NB4 (cell line): ENCODE measurements at regions not wholly inside any gene's neighbourhood (a gene's known extent, or its start where the extent isn't known, plus 50 kb on each side); places are given as distances from the start of the nearest gene placed in this dataset.

Experiments used
- DNase-seq: peaks from one replicate; pipeline ENCODE4 v3.0.0; 2010; ENCODE audit warnings: low read depth
- H3K4me3 ChIP-seq: one replicate; pipeline ENCODE4 v1.5.1; 2011; ENCODE audit warnings: mild to moderate bottlenecking, low read depth, low read length, moderate library complexity
- MYC ChIP-seq: IDR thresholded peaks from 2 replicates; pipeline ENCODE4 v1.6.1; 2011; ENCODE audit warnings: low read depth, low read length
- POLR2A ChIP-seq: IDR thresholded peaks from 2 replicates; pipeline ENCODE4 v1.6.1; 2011; ENCODE audit warnings: mild to moderate bottlenecking; ENCODE audit not compliant: insufficient read length; ENCODE audit errors: extremely low read depth
- TF ChIP-seq, protein P1 (sequence below): IDR thresholded peaks from one replicate; pipeline ENCODE4 v1.5.1; 2012; ENCODE audit warnings: low read depth, low read length
- TF ChIP-seq, protein P2 (sequence below): IDR thresholded peaks from 2 replicates; pipeline ENCODE4 v1.6.1; 2011; ENCODE audit warnings: low read depth, low read length

DNA sequence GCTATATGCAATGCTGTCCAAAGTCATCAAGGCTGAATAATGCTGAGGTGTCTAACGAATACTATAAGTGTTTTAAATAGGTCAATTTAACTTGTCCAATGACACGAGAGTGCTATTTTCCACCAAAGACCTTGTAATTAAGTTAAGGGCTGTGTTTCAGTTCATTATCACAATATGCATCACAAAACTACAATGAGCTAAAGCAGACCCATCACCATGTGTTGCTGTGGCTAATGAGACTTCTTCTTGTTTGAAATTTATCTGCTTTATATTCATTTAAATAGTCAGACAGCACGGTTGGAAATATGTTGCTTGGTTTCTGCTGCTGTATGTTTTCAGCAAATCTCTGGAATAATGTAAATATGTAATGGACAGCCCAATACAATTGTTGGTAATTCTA is 292.5 kb upstream of the VSTM2A start:
- TF ChIP-seq, protein P1, sequence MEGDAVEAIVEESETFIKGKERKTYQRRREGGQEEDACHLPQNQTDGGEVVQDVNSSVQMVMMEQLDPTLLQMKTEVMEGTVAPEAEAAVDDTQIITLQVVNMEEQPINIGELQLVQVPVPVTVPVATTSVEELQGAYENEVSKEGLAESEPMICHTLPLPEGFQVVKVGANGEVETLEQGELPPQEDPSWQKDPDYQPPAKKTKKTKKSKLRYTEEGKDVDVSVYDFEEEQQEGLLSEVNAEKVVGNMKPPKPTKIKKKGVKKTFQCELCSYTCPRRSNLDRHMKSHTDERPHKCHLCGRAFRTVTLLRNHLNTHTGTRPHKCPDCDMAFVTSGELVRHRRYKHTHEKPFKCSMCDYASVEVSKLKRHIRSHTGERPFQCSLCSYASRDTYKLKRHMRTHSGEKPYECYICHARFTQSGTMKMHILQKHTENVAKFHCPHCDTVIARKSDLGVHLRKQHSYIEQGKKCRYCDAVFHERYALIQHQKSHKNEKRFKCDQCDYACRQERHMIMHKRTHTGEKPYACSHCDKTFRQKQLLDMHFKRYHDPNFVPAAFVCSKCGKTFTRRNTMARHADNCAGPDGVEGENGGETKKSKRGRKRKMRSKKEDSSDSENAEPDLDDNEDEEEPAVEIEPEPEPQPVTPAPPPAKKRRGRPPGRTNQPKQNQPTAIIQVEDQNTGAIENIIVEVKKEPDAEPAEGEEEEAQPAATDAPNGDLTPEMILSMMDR = no peak
- TF ChIP-seq MYC = no peak
- TF ChIP-seq, protein P2, sequence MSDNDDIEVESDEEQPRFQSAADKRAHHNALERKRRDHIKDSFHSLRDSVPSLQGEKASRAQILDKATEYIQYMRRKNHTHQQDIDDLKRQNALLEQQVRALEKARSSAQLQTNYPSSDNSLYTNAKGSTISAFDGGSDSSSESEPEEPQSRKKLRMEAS = no peak
- no peak for TF ChIP-seq POLR2A

DNA sequence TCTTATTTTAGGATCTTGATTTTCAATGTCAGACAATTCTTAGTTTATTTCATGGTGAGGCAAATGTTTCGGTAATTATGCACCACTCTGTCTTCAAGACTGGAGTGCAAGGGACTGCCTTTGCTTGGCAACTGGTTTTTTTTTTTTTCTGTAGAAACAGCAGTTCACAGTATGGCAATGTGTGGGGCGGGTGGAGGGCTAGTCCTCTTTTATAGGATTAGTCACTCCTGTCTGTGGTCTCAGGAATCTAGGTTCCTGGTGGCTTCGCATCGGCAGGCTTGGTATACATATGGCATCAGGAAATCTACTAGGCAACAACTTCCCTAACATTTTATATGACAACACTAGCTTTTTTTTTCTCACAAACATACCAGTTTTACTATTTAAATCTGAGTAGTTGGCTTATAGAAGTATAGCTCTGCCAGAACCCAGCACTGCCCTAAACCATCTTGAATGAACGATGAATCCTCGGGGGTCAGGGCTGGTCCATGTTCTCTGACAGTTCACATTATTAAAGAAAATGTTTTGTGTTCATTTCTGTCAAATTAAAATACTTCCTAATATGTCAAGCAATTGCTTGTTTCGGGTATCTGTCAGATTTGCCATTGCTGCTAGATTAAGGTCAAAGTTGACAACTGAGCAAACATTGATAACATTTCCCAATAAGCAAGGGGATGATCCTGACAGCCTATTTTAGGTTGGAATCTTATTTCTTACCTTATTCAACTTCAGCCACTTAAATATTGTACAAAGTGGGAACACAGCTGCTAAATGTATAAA is 289.7 kb upstream of the VSTM2A start:
- TF ChIP-seq, protein P2 = no peak
- TF ChIP-seq, protein P1 = no peak
- TF ChIP-seq POLR2A = no peak
- no peak for TF ChIP-seq MYC
- H3K4me3 ChIP-seq = no peak overlapping the region
- no peak for DNase-seq

More for the DNA sequence above, 292.5 kb upstream of the VSTM2A start:
- no peak for DNase-seq
- no peak overlapping the region for H3K4me3 ChIP-seq

- TF ChIP-seq POLR2A = no peak
- DNase-seq = no peak
- H3K4me3 ChIP-seq = no peak overlapping the region
Observed at GRCh38 chr7:54253036-54253373, 289.2 kb upstream of the VSTM2A start.

DNA sequence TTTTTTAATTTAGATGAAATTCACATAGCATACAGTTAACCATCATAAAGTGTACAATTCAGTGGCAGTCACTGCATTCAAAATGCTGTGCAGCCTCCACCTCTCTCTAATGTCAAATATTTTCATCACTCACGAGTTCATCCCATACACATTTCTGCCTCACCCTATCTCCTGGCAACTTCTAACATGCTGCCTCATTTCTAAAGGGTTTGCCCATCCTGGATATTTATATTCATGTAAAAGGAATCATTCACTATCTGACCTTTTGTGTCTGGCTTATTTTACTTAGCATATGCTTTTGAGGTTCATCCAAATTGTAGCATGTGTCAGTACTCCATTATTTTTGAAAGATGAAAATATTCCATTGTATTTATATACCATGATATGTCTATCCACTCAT is 286.9 kb upstream of the VSTM2A start:
- no peak for DNase-seq
- H3K4me3 ChIP-seq = no peak overlapping the region
- no peak for TF ChIP-seq MYC
- TF ChIP-seq POLR2A = no peak
- TF ChIP-seq, protein P2 = no peak
- TF ChIP-seq, protein P1 = no peak

DNA sequence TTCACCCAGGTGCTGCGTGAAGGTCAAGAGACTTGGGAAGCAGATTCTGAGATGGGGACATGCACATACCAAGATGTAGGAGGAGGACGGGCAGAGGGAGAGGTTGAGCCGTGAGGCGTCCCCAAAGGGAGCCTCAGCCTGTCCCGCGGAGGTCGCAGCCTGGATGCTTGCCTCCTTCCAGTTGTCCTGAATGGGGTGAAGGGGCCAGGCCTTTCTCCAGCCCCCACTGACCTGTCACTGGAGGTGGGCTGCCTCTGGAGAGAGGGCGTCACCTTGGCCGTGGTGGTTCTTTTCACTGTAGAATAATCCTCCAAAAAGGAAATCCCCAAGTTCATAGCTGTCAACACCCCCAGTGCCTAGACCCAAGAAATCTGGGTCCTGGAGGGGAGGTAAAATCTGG is 283.0 kb upstream of the VSTM2A start:
- no peak for DNase-seq
- no peak overlapping the region for H3K4me3 ChIP-seq
- TF ChIP-seq, protein P2 = no peak

GRCh38 chr7:54260941-54261371 is 281.2 kb upstream of the VSTM2A start:
- DNase-seq = no peak
- TF ChIP-seq, protein P1 = no peak
- no peak for TF ChIP-seq MYC
- no peak overlapping the region for H3K4me3 ChIP-seq

- DNase-seq = no peak
- no peak overlapping the region for H3K4me3 ChIP-seq
- TF ChIP-seq MYC (no peak), POLR2A (no peak)
- TF ChIP-seq, protein P2 = no peak
- TF ChIP-seq, protein P1 = no peak
Observed at GRCh38 chr7:54278847-54279246, 263.3 kb upstream of the VSTM2A start.
